ENCODE measurements at regions not wholly inside any gene's neighbourhood (a gene's known extent, or its start where the extent isn't known, plus 50 kb on each side); places are given as distances from the start of the nearest gene placed in this dataset.
"Not testable (repeated sequence)": the region's sequence is repeated elsewhere in the genome, so short reads cannot be mapped to it uniquely, and the experiment has no call there.

GRCh38 chr7:75235827-75236167, 143.4 kb downstream of the GTF2IRD2B start:
- not testable (repeated sequence) for TF ChIP-seq POLR2AphosphoS5, POLR2A (IDR thresholded peaks at IDR 0.05)
- TF ChIP-seq, protein P1, sequence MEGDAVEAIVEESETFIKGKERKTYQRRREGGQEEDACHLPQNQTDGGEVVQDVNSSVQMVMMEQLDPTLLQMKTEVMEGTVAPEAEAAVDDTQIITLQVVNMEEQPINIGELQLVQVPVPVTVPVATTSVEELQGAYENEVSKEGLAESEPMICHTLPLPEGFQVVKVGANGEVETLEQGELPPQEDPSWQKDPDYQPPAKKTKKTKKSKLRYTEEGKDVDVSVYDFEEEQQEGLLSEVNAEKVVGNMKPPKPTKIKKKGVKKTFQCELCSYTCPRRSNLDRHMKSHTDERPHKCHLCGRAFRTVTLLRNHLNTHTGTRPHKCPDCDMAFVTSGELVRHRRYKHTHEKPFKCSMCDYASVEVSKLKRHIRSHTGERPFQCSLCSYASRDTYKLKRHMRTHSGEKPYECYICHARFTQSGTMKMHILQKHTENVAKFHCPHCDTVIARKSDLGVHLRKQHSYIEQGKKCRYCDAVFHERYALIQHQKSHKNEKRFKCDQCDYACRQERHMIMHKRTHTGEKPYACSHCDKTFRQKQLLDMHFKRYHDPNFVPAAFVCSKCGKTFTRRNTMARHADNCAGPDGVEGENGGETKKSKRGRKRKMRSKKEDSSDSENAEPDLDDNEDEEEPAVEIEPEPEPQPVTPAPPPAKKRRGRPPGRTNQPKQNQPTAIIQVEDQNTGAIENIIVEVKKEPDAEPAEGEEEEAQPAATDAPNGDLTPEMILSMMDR (IDR thresholded peaks at IDR 0.05 in 8 of 11, conservative IDR thresholded peaks at IDR 0.05 in 3 of 11), result not testable (repeated sequence)

Measured in spleen (tissue), 7 donors.